NCI-H2171 (cell line): ENCODE measurements at regions not wholly inside any gene's neighbourhood (a gene's known extent, or its start where the extent isn't known, plus 50 kb on each side); places are given as distances from the start of the nearest gene placed in this dataset.
"Not testable (repeated sequence)": the region's sequence is repeated elsewhere in the genome, so short reads cannot be mapped to it uniquely, and the experiment has no call there.

Experiments
- DNase-seq: peaks from one replicate; lab custom pipeline; 2025; lab: John Stamatoyannopoulos, UW

GRCh38 chr6:93183531-93183972 is 235.8 kb downstream of the EPHA7 start:
- no peak for DNase-seq

GRCh38 chr6:93182938-93183479 is 236.3 kb downstream of the EPHA7 start:
- no peak for DNase-seq

- DNase-seq, result no peak
Observed at GRCh38 chr6:93177918-93178317, 241.4 kb downstream of the EPHA7 start.

DNA sequence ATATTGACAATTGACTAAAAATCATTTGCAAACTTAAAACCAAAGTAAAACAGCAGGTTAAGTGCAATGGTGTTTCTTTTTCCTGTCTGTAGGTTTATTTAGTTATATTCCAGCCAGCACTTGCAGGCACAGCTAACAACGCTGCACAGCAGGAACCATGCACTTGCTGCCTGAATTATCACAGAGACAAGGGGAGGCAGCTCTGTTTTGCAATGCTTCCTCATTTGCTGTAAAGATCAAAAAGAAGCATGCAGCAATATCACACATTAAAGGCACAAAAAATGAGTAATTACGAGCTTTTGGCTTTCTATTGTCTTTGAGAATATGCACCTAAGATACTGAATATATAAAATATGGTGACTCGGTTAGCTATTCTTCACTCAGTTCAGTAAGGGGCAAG is 241.9 kb downstream of the EPHA7 start:
- no peak for DNase-seq

- DNase-seq, result no peak
Observed at GRCh38 chr6:93176070-93176469, 243.3 kb downstream of the EPHA7 start.

- DNase-seq, result not testable (repeated sequence)
Observed at GRCh38 chr6:93173573-93173972, 245.8 kb downstream of the EPHA7 start.

DNA sequence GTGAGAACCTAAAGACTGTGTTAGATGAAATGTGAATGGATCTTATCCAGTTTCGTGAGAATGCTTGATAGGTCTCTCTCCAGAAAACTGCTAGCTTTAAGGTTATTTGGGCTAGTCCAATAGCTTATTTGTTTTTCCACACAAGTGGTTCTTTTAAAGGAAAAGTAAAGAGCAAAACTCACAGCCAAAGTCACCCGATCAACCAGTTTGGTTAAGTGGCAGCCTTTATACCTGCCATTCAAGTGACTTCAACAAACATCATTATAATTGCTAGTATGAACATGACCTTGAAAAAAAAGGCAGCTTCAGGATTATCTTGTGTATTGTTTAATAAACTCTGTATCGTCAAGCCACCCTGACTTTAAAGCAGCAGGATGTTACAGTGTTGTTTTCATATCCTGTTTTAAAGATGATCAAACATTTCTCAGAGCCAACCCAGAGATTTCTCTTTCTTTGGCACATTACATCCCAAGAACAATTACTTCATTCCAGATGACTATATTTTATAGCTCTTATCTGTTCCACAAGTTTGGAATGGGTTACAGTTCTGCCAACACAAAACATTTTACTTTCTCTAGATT is 253.4 kb downstream of the EPHA7 start:
- DNase-seq, result no peak

DNA sequence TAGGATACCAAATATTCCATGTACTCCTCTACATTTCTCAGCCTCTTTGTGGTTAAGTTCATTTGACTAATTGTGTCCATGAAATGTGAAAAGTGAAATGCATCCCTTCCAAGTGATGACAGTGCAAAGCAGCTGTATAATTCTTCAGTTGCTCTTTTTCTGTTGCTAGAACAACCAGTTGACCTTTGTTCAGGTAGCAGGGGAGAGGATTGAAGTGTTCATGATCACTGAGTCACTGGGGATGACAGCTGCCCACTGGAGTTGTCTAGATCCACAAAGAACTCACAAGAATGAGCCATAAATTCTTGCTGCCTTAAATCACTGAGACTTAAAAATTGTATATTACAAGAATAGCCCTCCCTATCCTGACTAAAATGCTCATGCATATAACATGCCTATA is 254.6 kb downstream of the EPHA7 start:
- DNase-seq, result no peak

GRCh38 chr6:93163146-93163545 is 256.2 kb downstream of the EPHA7 start:
- no peak for DNase-seq

GRCh38 chr6:93139408-93140081 is 279.8 kb downstream of the EPHA7 start:
- DNase-seq, result no peak

GRCh38 chr6:93136111-93136510 is 283.2 kb downstream of the EPHA7 start:
- no peak for DNase-seq

DNA sequence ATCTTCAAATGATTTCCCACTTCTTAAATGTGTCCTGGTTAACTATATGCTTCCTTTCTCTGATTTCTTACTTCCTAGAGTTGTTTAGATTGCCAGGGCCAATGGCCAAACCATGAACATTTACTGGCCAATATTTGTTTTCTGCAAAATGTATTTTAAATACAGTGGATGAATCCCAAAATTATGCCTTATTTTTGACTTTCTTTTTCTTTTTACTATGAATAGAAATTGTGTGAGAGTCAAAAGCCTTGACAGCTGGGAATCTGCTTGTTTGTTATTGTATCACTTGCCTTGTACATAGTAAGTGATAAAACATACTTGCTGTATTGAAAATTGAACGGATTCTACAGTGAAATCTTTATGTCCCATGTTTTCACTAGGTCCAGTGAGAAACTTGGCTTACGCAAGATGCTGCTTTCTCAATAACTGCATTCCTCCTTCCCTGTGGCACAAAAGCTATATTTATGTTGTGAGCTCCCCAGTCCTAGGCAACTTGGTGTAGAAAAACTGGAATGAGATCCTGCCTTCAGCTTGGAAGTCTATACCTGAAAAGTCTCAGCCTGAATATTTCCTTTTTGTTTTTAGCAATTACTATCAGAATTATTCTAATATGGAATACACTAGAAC is 295.2 kb downstream of the EPHA7 start:
- DNase-seq, result no peak

GRCh38 chr6:93123585-93123984 is 295.8 kb downstream of the EPHA7 start:
- no peak for DNase-seq

DNA sequence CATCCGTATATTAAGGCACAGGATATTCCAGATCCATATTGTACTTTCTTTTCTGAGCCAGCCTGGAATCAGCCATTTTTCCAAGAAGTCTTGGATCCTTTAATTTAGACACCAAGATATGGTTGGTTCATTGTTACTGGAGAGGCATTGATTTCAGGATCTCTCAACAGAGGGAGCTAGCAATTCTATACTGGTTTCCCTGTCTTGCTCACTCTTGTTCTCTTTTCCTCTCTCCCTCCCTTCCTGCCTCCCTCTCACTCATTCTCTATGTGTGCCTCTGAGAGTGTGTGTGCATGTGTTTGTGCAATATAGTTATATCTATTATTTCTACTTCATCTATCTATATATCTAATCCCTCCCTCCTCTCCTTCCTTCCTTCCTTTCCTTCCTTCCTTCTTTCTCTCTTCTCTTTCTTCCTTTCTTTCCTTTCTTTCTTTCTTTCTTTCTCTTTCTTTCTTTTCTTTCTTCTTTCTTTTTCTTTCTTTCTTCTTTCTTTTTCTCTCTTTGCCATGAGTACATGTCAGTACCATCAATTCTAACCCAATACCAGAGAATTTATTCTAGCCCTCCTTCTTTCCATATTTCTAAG is 299.1 kb downstream of the EPHA7 start:
- DNase-seq, result no peak

GRCh38 chr6:93105907-93106306 is 313.5 kb downstream of the EPHA7 start:
- DNase-seq, result no peak

GRCh38 chr6:93105017-93105416 is 314.3 kb downstream of the EPHA7 start:
- no peak for DNase-seq

- no peak for DNase-seq
Observed at GRCh38 chr6:93104195-93104817, 315.1 kb downstream of the EPHA7 start.

GRCh38 chr6:93088621-93089501 is 330.5 kb downstream of the EPHA7 start:
- DNase-seq, result peak; percentile 18

GRCh38 chr6:93087606-93088005 is 331.8 kb downstream of the EPHA7 start:
- no peak for DNase-seq

- no peak for DNase-seq
Observed at GRCh38 chr6:93086351-93086750, 333.0 kb downstream of the EPHA7 start.
